HepG2 (cell line): ENCODE measurements at regions not wholly inside any gene's neighbourhood (a gene's known extent, or its start where the extent isn't known, plus 50 kb on each side); places are given as distances from the start of the nearest gene placed in this dataset.
A peak's percentile ranks its signal among the peaks of the same experiment; 100 is the strongest.

ENCODE experiments used
- ARID3A ChIP-seq: IDR thresholded peaks from 2 replicates; pipeline ENCODE4 v1.6.1; 2012; ENCODE audit warnings: low read depth, low read length, improper control_type of control experiment
- CENPX ChIP-seq: sonication (generic); formaldehyde crosslinking; IDR thresholded peaks from 2 replicates; pipeline ENCODE4 v1.9.0; 2021; ENCODE audit warnings: mild to moderate bottlenecking, missing genetic modification reagents, moderate library complexity
- FOXK1 ChIP-seq: sonication (generic); formaldehyde crosslinking; IDR thresholded peaks from 2 replicates; pipeline ENCODE4 v1.4.0; 2020; ENCODE audit warnings: low read depth, missing genetic modification reagents, borderline replicate concordance
- HNF4A ChIP-seq: sonication (generic); formaldehyde crosslinking; IDR thresholded peaks from 2 replicates; pipeline ENCODE4 v1.4.0; 2020; ENCODE audit warnings: missing genetic modification reagents
- KLF6 ChIP-seq: IDR thresholded peaks from 2 replicates; pipeline ENCODE4 v1.8.0; 2016; ENCODE audit warnings: missing biosample characterization, missing genetic modification reagents
- PITX1 ChIP-seq: sonication (generic); formaldehyde crosslinking; IDR thresholded peaks from 2 replicates; pipeline ENCODE4 v1.5.1; 2020; ENCODE audit warnings: mild to moderate bottlenecking, missing genetic modification reagents
- SOX5 ChIP-seq: IDR thresholded peaks from 2 replicates; pipeline ENCODE4 v1.6.1; 2016; ENCODE audit warnings: borderline replicate concordance
- SUZ12 ChIP-seq: fragments of 150-350 bp; IDR thresholded peaks from 2 replicates; pipeline ENCODE4 v1.6.1; 2014; ENCODE audit warnings: low read depth, low read length
- THAP9 ChIP-seq: sonication (generic); formaldehyde crosslinking; IDR thresholded peaks from 2 replicates; pipeline ENCODE4; 2020; ENCODE audit warnings: missing genetic modification reagents, mild to moderate bottlenecking, borderline replicate concordance
- ZBTB25 ChIP-seq: IDR thresholded peaks from 2 replicates; pipeline ENCODE4 v1.6.1; 2018; ENCODE audit warnings: missing genetic modification reagents
- ZNF205 ChIP-seq: IDR thresholded peaks from 2 replicates; pipeline ENCODE4 v1.6.1; 2018; ENCODE audit warnings: missing biosample characterization, missing genetic modification reagents
- ZNF30 ChIP-seq: sonication (generic); formaldehyde crosslinking; IDR thresholded peaks from 2 replicates; pipeline ENCODE4 v1.5.0; 2020; ENCODE audit warnings: mild to moderate bottlenecking, missing genetic modification reagents
- ZNF331 ChIP-seq: sonication (generic); formaldehyde crosslinking; IDR thresholded peaks from 2 replicates; pipeline ENCODE4 v1.4.0; 2020; ENCODE audit warnings: missing genetic modification reagents
- ZNF761 ChIP-seq: sonication (generic); formaldehyde crosslinking; conservative IDR thresholded peaks from 2 replicates; pipeline ENCODE4 v1.4.0; 2020; ENCODE audit warnings: mild to moderate bottlenecking, missing genetic modification reagents
- TF ChIP-seq, protein P1 (sequence below): sonication (generic); formaldehyde crosslinking; conservative IDR thresholded peaks from 2 replicates; pipeline ENCODE4 v1.8.0; 2022; ENCODE audit warnings: low read depth, missing genetic modification reagents
- TF ChIP-seq, protein P2 (sequence below): sonication (generic); formaldehyde crosslinking; IDR thresholded peaks from 2 replicates; pipeline ENCODE4 v1.5.0; 2020; ENCODE audit warnings: mild to moderate bottlenecking, missing genetic modification reagents
- TF ChIP-seq, protein P3 (sequence below): sonication (generic); formaldehyde crosslinking; IDR thresholded peaks from 2 replicates; pipeline ENCODE4 v1.5.0; 2020; ENCODE audit warnings: missing genetic modification reagents
- TF ChIP-seq, protein P4 (sequence below): sonication (generic); formaldehyde crosslinking; IDR thresholded peaks from 2 replicates; pipeline ENCODE4 v1.4.0; 2020; ENCODE audit warnings: missing genetic modification reagents
- TF ChIP-seq, protein P5 (sequence below): sonication (generic); formaldehyde crosslinking; IDR thresholded peaks from 2 replicates; pipeline ENCODE4 v1.4.0; 2020; ENCODE audit warnings: low read depth, mild to moderate bottlenecking, missing genetic modification reagents

DNA sequence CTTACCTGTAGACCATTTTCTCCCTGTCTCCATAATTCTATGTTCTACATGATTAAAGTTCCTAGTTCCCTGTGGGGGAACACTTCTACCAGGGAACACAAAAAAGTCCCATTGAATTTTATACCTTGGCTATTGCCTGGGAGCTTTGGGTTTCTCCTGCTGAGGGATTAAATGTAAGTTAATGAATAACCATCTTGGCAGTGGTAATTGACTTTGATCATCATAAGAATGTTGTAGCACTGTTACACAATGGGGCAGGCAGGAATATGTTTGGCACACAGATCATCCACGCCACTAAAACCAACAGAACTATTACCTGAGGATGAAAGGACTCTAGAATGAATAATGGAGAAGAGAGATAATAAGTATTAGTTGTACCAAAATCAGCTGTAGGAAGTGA, 1106.2 kb upstream of the GJE1 start (continued):
- TF ChIP-seq, protein P1, sequence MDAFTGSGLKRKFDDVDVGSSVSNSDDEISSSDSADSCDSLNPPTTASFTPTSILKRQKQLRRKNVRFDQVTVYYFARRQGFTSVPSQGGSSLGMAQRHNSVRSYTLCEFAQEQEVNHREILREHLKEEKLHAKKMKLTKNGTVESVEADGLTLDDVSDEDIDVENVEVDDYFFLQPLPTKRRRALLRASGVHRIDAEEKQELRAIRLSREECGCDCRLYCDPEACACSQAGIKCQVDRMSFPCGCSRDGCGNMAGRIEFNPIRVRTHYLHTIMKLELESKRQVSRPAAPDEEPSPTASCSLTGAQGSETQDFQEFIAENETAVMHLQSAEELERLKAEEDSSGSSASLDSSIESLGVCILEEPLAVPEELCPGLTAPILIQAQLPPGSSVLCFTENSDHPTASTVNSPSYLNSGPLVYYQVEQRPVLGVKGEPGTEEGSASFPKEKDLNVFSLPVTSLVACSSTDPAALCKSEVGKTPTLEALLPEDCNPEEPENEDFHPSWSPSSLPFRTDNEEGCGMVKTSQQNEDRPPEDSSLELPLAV (CRISPR knock-in tag): no peak
- no peak for TF ChIP-seq CENPX (CRISPR knock-in tag)
- no peak for TF ChIP-seq ZNF205
- no peak for TF ChIP-seq KLF6 (CRISPR knock-in tag)
- TF ChIP-seq FOXK1 (CRISPR knock-in tag): no peak
- no peak for TF ChIP-seq THAP9
- no peak for TF ChIP-seq ZNF761 (CRISPR knock-in tag)
- TF ChIP-seq, protein P2, sequence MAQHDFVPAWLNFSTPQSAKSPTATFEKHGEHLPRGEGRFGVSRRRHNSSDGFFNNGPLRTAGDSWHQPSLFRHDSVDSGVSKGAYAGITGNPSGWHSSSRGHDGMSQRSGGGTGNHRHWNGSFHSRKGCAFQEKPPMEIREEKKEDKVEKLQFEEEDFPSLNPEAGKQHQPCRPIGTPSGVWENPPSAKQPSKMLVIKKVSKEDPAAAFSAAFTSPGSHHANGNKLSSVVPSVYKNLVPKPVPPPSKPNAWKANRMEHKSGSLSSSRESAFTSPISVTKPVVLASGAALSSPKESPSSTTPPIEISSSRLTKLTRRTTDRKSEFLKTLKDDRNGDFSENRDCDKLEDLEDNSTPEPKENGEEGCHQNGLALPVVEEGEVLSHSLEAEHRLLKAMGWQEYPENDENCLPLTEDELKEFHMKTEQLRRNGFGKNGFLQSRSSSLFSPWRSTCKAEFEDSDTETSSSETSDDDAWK (CRISPR knock-in tag): no peak
- TF ChIP-seq ZBTB25 (CRISPR knock-in tag): no peak
- peak; percentile 38; the same call in 1 of the 2 replicates for TF ChIP-seq HNF4A
- TF ChIP-seq PITX1 (CRISPR knock-in tag): 0 out of 2 replicates have a peak, but pooled peaks have one; percentile 33
- TF ChIP-seq SOX5 (CRISPR knock-in tag): peak; percentile 83
- TF ChIP-seq, protein P3, sequence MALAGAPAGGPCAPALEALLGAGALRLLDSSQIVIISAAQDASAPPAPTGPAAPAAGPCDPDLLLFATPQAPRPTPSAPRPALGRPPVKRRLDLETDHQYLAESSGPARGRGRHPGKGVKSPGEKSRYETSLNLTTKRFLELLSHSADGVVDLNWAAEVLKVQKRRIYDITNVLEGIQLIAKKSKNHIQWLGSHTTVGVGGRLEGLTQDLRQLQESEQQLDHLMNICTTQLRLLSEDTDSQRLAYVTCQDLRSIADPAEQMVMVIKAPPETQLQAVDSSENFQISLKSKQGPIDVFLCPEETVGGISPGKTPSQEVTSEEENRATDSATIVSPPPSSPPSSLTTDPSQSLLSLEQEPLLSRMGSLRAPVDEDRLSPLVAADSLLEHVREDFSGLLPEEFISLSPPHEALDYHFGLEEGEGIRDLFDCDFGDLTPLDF (CRISPR knock-in tag): no peak
- TF ChIP-seq ARID3A: peak; percentile 69
- TF ChIP-seq, protein P4, sequence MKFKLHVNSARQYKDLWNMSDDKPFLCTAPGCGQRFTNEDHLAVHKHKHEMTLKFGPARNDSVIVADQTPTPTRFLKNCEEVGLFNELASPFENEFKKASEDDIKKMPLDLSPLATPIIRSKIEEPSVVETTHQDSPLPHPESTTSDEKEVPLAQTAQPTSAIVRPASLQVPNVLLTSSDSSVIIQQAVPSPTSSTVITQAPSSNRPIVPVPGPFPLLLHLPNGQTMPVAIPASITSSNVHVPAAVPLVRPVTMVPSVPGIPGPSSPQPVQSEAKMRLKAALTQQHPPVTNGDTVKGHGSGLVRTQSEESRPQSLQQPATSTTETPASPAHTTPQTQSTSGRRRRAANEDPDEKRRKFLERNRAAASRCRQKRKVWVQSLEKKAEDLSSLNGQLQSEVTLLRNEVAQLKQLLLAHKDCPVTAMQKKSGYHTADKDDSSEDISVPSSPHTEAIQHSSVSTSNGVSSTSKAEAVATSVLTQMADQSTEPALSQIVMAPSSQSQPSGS: no peak
- no peak for TF ChIP-seq SUZ12
- TF ChIP-seq, protein P5, sequence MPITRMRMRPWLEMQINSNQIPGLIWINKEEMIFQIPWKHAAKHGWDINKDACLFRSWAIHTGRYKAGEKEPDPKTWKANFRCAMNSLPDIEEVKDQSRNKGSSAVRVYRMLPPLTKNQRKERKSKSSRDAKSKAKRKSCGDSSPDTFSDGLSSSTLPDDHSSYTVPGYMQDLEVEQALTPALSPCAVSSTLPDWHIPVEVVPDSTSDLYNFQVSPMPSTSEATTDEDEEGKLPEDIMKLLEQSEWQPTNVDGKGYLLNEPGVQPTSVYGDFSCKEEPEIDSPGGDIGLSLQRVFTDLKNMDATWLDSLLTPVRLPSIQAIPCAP (CRISPR knock-in tag): no peak
- TF ChIP-seq ZNF30 (CRISPR knock-in tag): no peak
- peak; percentile 59; the same call in 1 of the 2 replicates for TF ChIP-seq ZNF331 (CRISPR knock-in tag)
